ENCODE measurements at regions not wholly inside any gene's neighbourhood (a gene's known extent, or its start where the extent isn't known, plus 50 kb on each side); places are given as distances from the start of the nearest gene placed in this dataset.
"Not testable (repeated sequence)": the region's sequence is repeated elsewhere in the genome, so short reads cannot be mapped to it uniquely, and the experiment has no call there.

DNA sequence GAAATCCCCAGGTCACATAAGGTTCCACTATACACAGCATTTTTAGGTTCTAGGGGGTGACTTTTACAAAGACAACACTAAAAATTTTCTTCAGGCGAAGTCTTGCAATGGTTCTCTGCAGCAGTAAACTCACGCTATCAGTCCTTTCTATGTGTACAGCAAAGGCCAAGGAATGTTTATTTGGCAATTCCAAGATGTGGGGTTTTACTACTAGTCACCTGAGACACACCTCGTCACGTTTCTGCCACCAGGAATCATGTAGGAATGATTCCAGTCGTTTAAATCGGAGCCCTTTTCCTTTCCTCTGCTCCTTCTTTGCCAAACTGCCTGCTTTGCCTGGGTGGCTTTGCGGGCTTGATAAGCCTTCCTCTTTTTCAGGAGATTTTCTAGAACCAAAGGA is 75.9 kb upstream of the ENPEP start:
- no peak overlapping the region for H3K27ac ChIP-seq (ENCODE audit: low read length)
- no CpG with 5 or more reads among the region's 7 CpGs for WGBS (ENCODE audit: insufficient coverage, insufficient read length)
- no peak overlapping the region for H3K4me3 ChIP-seq (ENCODE audit: low read length)
- no peaks in the 10 kb centered on the region for H3K9me3 ChIP-seq (ENCODE audit: control insufficient read depth, insufficient read depth, low read length)
- H3K4me1 ChIP-seq (ENCODE audit: control insufficient read depth, insufficient read depth, low read length) = no peaks in the 10 kb centered on the region
- no peaks in the 10 kb centered on the region for H3K36me3 ChIP-seq (ENCODE audit: control insufficient read depth, insufficient read depth, low read length)
- no peak for DNase-seq (ENCODE audit: low read depth, low spot score)
- no peaks in the 10 kb centered on the region for H3K27me3 ChIP-seq (ENCODE audit: control insufficient read depth, insufficient read depth, low read length)

DNA sequence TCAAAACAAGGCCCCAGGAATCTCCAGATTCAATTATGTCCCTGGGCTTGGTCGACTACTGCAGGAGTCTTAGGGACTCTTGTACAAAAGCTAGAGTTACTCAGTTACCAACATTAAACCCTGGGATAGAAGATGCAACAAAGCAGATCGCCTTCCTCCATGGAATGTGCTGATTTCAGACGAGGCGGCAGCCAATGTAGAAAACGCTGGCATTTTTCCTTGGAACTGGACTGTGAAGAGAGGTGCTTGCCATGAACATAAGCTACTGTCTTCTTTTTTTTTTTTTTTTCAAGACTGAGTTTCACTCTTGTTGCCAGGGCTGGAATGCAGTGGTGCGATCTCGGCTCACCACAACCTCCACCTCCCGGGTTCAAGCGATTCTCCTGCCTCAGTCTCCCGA is 76.9 kb upstream of the ENPEP start:
- H3K27ac ChIP-seq (ENCODE audit: low read length); H3K9me3 ChIP-seq (ENCODE audit: control insufficient read depth, insufficient read depth, low read length); H3K4me3 ChIP-seq (ENCODE audit: low read length); H3K4me1 ChIP-seq (ENCODE audit: control insufficient read depth, insufficient read depth, low read length); H3K27me3 ChIP-seq (ENCODE audit: control insufficient read depth, insufficient read depth, low read length); H3K36me3 ChIP-seq (ENCODE audit: control insufficient read depth, insufficient read depth, low read length); DNase-seq (ENCODE audit: low read depth, low spot score): not testable (repeated sequence)
- WGBS (ENCODE audit: insufficient coverage, insufficient read length) = no CpG with 5 or more reads among the region's 10 CpGs

DNA sequence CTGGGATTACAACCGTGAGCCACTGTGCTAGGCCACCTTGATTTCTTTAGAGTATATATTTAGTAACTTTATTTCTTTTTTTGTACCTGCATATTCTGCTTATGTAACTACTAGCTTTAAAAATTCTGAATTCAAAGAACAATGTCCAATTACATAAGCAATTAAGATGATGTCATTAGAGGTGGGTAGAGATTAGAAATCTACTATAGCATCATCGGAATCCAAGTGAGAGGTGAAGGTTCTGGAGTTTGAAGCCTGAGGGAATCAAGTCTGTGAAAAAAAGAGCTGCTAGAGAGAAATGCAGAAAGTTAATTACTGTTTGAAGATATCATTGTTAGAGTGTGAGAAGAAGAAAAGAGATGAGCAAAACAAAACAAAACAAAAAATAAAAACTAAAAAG is 79.0 kb upstream of the ENPEP start:
- Histone ChIP-seq H3K4me3 (ENCODE audit: low read length) (no peak overlapping the region), H3K27me3 (ENCODE audit: control insufficient read depth, insufficient read depth, low read length) (no peaks in the 10 kb centered on the region), H3K9me3 (ENCODE audit: control insufficient read depth, insufficient read depth, low read length) (no peaks in the 10 kb centered on the region), H3K36me3 (ENCODE audit: control insufficient read depth, insufficient read depth, low read length) (no peaks in the 10 kb centered on the region), H3K4me1 (ENCODE audit: control insufficient read depth, insufficient read depth, low read length) (no peaks in the 10 kb centered on the region), H3K27ac (ENCODE audit: low read length) (no peak overlapping the region)
- DNase-seq (ENCODE audit: low read depth, low spot score) = no peak
- no CpG with 5 or more reads among the region's 2 CpGs for WGBS (ENCODE audit: insufficient coverage, insufficient read length)

DNA sequence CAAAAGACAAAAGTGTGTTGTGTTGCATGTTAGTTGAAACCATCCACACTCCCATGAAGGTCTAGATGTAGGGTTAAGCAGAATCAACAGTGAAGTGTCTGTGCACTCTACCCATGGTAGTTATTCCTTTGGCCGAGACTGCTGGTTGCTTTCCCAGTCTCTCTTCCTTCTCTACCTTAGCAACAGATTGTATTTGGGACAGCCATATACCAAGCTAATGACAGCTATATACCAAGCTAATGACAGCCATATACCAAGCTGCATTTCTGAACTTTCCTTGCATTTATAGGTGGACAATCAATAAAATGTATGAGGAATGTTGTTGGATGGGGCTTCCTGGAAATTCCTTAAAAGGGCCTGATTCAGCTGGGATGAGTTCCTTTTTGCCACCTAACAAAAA is 80.5 kb upstream of the ENPEP start:
- WGBS (ENCODE audit: insufficient coverage, insufficient read length) = no CpG with 5 or more reads among the region's 1 CpG
- Histone ChIP-seq H3K27me3 (ENCODE audit: control insufficient read depth, insufficient read depth, low read length) (no peaks in the 10 kb centered on the region), H3K4me1 (ENCODE audit: control insufficient read depth, insufficient read depth, low read length) (no peaks in the 10 kb centered on the region), H3K9me3 (ENCODE audit: control insufficient read depth, insufficient read depth, low read length) (no peaks in the 10 kb centered on the region), H3K36me3 (ENCODE audit: control insufficient read depth, insufficient read depth, low read length) (no peaks in the 10 kb centered on the region), H3K4me3 (ENCODE audit: low read length) (no peak overlapping the region), H3K27ac (ENCODE audit: low read length) (no peak overlapping the region)
- no peak for DNase-seq (ENCODE audit: low read depth, low spot score)

DNA sequence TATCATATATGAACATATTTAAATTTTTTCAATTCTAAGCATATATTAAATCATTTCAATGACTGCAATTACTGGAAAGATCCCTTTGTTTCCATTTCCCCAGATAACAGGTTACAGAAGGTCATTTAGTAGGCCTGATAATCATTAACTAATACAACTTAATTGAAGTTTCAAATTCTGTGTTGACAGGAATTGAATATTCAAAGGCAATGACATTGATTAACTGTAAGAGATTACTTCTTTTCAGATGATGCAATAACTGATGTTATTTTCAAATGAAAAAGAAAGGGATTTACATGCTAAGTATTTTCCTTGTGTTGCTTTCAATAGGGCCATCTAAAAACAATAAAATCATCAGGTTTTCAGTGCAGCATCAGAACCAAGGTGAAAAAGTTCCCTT is 81.1 kb upstream of the ENPEP start:
- Histone ChIP-seq H3K36me3 (ENCODE audit: control insufficient read depth, insufficient read depth, low read length) (no peaks in the 10 kb centered on the region), H3K27ac (ENCODE audit: low read length) (no peak overlapping the region), H3K27me3 (ENCODE audit: control insufficient read depth, insufficient read depth, low read length) (no peaks in the 10 kb centered on the region), H3K4me3 (ENCODE audit: low read length) (no peak overlapping the region), H3K4me1 (ENCODE audit: control insufficient read depth, insufficient read depth, low read length) (no peaks in the 10 kb centered on the region), H3K9me3 (ENCODE audit: control insufficient read depth, insufficient read depth, low read length) (no peaks in the 10 kb centered on the region)
- DNase-seq (ENCODE audit: low read depth, low spot score) = no peak

DNA sequence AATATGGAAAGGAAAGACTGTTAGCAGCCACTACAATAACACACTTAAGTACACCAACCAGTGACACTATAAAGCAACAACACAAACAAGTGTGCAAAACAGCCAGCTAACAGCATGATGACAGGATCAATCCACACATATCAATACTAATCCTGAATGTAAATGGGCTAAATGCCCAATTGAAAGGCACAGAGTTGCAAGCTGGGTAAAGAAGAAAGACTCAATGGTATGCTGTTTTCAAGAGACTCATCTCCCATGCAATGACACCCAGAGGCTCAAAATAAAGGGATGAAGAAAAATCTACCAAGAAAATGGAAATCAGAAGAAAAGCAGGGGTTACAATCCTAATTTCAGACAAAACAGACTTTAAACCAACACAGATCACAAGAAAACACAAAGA is 94.2 kb upstream of the ENPEP start:
- no peak overlapping the region for H3K4me3 ChIP-seq (ENCODE audit: low read length)
- H3K27me3 ChIP-seq (ENCODE audit: control insufficient read depth, insufficient read depth, low read length) = no peaks in the 10 kb centered on the region
- no peaks in the 10 kb centered on the region for H3K36me3 ChIP-seq (ENCODE audit: control insufficient read depth, insufficient read depth, low read length)
- H3K4me1 ChIP-seq (ENCODE audit: control insufficient read depth, insufficient read depth, low read length) = no peaks in the 10 kb centered on the region
- H3K27ac ChIP-seq (ENCODE audit: low read length) = no peak overlapping the region
- no peak for DNase-seq (ENCODE audit: low read depth, low spot score)
- no peaks in the 10 kb centered on the region for H3K9me3 ChIP-seq (ENCODE audit: control insufficient read depth, insufficient read depth, low read length)

DNA sequence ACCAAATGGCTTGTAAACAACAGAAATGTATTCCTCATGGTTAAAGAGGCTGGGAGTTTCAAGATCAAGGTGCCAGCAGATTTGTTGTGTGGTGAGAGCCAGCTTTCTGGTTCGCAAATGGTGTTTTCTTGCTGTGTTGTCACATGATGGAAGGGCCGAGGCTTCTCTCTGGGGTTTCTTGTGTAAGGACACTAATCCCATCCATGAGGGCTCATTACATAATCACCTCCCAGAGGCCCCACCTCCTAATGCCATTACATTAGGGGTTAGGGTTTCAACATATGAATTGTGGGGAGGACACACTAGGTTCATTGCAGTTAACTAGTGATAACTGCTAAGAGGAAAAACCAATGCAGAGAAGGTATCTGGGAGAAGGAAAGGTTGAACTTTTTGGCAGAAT is 103.5 kb upstream of the ENPEP start:
- H3K9me3 ChIP-seq (ENCODE audit: control insufficient read depth, insufficient read depth, low read length) = no peaks in the 10 kb centered on the region
- H3K36me3 ChIP-seq (ENCODE audit: control insufficient read depth, insufficient read depth, low read length) = no peaks in the 10 kb centered on the region
- no peaks in the 10 kb centered on the region for H3K4me1 ChIP-seq (ENCODE audit: control insufficient read depth, insufficient read depth, low read length)
- WGBS (ENCODE audit: insufficient coverage, insufficient read length) = no CpG with 5 or more reads among the region's 2 CpGs
- H3K27me3 ChIP-seq (ENCODE audit: control insufficient read depth, insufficient read depth, low read length) = no peaks in the 10 kb centered on the region
- H3K4me3 ChIP-seq (ENCODE audit: low read length) = no peak overlapping the region
- H3K27ac ChIP-seq (ENCODE audit: low read length) = no peak overlapping the region
- no peak for DNase-seq (ENCODE audit: low read depth, low spot score)

DNA sequence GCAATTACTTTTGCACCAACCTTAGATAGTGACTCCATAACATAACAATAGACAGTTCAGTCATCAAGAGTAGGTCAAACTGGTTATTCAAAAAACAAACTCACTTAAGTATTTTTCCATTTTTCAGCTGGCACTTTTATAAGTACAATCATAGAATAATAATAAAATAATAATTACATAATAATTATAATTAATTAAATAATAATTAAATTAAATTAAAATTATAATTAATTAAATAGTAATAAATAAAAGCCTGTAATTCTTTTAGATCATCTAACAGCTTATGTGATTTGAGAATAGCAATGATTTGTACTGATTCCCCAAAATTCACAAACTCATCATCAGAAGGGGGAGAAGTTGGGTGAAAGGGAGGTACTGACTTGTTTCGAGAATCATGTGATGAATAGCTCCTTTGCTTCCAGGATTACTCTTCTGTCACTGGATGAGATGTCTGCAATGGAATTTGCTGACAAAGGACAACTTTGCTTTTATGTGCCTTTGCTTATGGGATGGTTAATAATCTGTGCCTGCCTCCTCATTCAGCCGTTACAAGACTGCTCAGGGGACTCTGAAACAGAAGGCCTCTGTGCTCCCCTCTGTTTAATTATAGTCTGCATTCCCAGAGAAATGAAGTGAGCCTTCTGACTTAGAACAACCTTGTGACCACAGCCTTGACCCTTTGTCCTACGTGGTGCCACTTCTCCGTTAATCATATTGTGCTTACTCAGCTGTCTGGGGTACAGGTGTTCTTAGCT is 104.8 kb upstream of the ENPEP start:
- H3K4me3 ChIP-seq (ENCODE audit: low read length) = no peak overlapping the region
- no peaks in the 10 kb centered on the region for H3K4me1 ChIP-seq (ENCODE audit: control insufficient read depth, insufficient read depth, low read length)
- H3K36me3 ChIP-seq (ENCODE audit: control insufficient read depth, insufficient read depth, low read length) = no peaks in the 10 kb centered on the region
- no CpG with 5 or more reads among the region's 4 CpGs for WGBS (ENCODE audit: insufficient coverage, insufficient read length)
- no peak for DNase-seq (ENCODE audit: low read depth, low spot score)
- no peak overlapping the region for H3K27ac ChIP-seq (ENCODE audit: low read length)
- no peaks in the 10 kb centered on the region for H3K27me3 ChIP-seq (ENCODE audit: control insufficient read depth, insufficient read depth, low read length)
- H3K9me3 ChIP-seq (ENCODE audit: control insufficient read depth, insufficient read depth, low read length) = no peaks in the 10 kb centered on the region

DNA sequence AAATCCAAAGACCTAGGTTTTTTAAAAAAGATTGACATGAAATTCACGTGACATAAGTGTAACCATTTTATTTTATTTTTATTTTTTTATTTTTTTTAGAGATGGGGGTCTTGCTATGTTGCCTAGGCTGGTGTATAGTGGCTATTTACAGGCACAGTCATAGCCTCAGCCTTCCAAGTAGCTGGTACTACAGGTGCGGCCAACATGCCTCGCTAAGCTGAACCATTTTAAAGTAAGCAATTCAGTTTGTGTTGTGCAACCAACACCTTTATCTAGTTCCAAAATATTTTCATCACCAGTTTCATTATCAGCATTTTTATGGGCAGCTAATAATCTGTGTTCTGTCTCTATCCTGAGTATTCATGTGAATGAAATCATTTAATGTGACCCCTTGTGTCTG is 107.5 kb upstream of the ENPEP start:
- no peaks in the 10 kb centered on the region for H3K27me3 ChIP-seq (ENCODE audit: control insufficient read depth, insufficient read depth, low read length)
- no peaks in the 10 kb centered on the region for H3K4me1 ChIP-seq (ENCODE audit: control insufficient read depth, insufficient read depth, low read length)
- H3K36me3 ChIP-seq (ENCODE audit: control insufficient read depth, insufficient read depth, low read length) = no peaks in the 10 kb centered on the region
- DNase-seq (ENCODE audit: low read depth, low spot score) = no peak
- no peak overlapping the region for H3K4me3 ChIP-seq (ENCODE audit: low read length)
- no CpG with 5 or more reads among the region's 3 CpGs for WGBS (ENCODE audit: insufficient coverage, insufficient read length)
- H3K27ac ChIP-seq (ENCODE audit: low read length) = no peak overlapping the region
- H3K9me3 ChIP-seq (ENCODE audit: control insufficient read depth, insufficient read depth, low read length) = no peaks in the 10 kb centered on the region

DNA sequence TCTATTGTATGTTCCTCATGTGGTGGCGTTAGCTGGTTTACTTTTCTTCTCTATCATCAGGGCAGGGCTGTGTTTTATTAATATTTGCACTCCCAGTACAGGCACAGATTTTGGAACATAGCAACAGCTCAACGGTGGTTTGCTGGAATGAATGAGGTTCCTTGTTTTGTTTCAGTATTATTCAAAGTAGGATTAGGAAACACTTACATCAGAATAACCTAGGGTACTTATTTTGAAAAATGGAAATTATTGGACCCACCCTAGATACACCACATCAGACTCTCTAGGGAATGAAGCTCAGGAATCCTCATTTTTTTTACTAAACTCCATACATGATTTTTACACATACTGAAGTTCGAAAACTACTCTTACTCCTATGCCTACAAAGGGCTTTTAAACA is 108.8 kb upstream of the ENPEP start:
- H3K36me3 ChIP-seq (ENCODE audit: control insufficient read depth, insufficient read depth, low read length) = no peaks in the 10 kb centered on the region
- WGBS (ENCODE audit: insufficient coverage, insufficient read length) = no CpG with 5 or more reads among the region's 3 CpGs
- no peaks in the 10 kb centered on the region for H3K27me3 ChIP-seq (ENCODE audit: control insufficient read depth, insufficient read depth, low read length)
- H3K4me3 ChIP-seq (ENCODE audit: low read length) = no peak overlapping the region
- DNase-seq (ENCODE audit: low read depth, low spot score) = no peak
- no peak overlapping the region for H3K27ac ChIP-seq (ENCODE audit: low read length)
- no peaks in the 10 kb centered on the region for H3K4me1 ChIP-seq (ENCODE audit: control insufficient read depth, insufficient read depth, low read length)
- no peaks in the 10 kb centered on the region for H3K9me3 ChIP-seq (ENCODE audit: control insufficient read depth, insufficient read depth, low read length)

DNA sequence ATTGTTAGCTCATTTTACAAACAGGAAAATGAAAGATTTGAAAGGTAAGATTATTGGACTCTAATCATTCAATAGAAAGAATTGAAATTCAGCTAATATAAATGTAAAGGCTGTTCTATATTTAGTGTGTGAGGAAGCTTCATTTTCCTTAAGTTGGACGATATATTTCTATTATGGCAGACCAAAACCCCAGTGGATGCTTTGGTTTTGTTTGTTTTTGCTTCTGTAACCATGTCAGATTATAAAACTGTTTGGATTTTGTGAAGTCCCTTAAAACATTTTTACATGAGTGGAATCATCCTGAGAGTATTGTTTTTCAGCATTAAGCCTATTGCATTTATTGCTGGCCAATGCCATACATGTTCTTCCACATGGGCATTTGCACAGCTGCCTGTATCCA is 110.2 kb upstream of the ENPEP start:
- Histone ChIP-seq H3K9me3 (ENCODE audit: control insufficient read depth, insufficient read depth, low read length) (no peaks in the 10 kb centered on the region), H3K36me3 (ENCODE audit: control insufficient read depth, insufficient read depth, low read length) (no peaks in the 10 kb centered on the region), H3K27ac (ENCODE audit: low read length) (no peak overlapping the region), H3K4me3 (ENCODE audit: low read length) (no peak overlapping the region), H3K27me3 (ENCODE audit: control insufficient read depth, insufficient read depth, low read length) (no peaks in the 10 kb centered on the region), H3K4me1 (ENCODE audit: control insufficient read depth, insufficient read depth, low read length) (no peaks in the 10 kb centered on the region)
- DNase-seq (ENCODE audit: low read depth, low spot score) = no peak
- WGBS (ENCODE audit: insufficient coverage, insufficient read length) = no CpG with 5 or more reads among the region's 1 CpG

Measured in iPS DF 6.9 (cell line).